K562 (cell line): ENCODE measurements at regions not wholly inside any gene's neighbourhood (a gene's known extent, or its start where the extent isn't known, plus 50 kb on each side); places are given as distances from the start of the nearest gene placed in this dataset.
"Not testable (repeated sequence)": the region's sequence is repeated elsewhere in the genome, so short reads cannot be mapped to it uniquely, and the experiment has no call there.

Experiments used
- ATAC-seq: fragments of 200-7000 bp; cut with Tn5 transposase; 3 replicates; pipeline ENCODE4 v1.9.1; 2020; ENCODE audit warnings: moderate library complexity
- BruUV-seq: library from RNA; stranded (reverse); fragments of 400-500 nt; replicated peaks from 2 replicates; lab custom pipeline; 2021; lab: Mats Ljungman, UMichigan
- CTCF ChIA-PET: fragments of 300-600 bp; formaldehyde crosslinking; extraction: SDS; loops from one replicate; lab custom pipeline; 2021; ENCODE audit warnings: low intra/inter-chr PET ratio; lab: Yijun Ruan, JAX
- POLR2A ChIA-PET: fragments of 300-600, 350-650 bp; sonication (Branson Sonifier 250); formaldehyde crosslinking; extraction: SDS; loops from one replicate; lab custom pipeline; 2021; ENCODE audit warnings: antibody characterized with exemption, inconsistent platforms; lab: Yijun Ruan, JAX
- DNase-seq, 4 experiments: peaks; one replicate each; pipeline versions ENCODE4 v3.0.0 to v3.0.0-alpha.2; 2011 to 2018; ENCODE audit warnings: low spot score in 3 of 4, mixed read lengths in 3 of 4; ENCODE audit errors: extremely low read depth in 1 of 4
- FAIRE-seq: peaks from 2 replicates; lab custom pipeline; 2011; peaks lifted over from hg19 to GRCh38; lab: Jason Lieb, UNC
- H2AFZ ChIP-seq: 2 replicates; pipeline ENCODE4 v1.6.0; 2011; ENCODE audit warnings: low read depth, low read length, control low read depth, inconsistent platforms
- H3K27ac ChIP-seq: fragments of 200-600 bp; 3 replicates; pipeline ENCODE4 v1.8.0; 2011; ENCODE audit warnings: low read depth, mild to moderate bottlenecking, control low read depth, inconsistent platforms, low read length, moderate library complexity, mixed read lengths; ENCODE audit errors: extremely low read depth
- H3K27me3 ChIP-seq, 2 experiments: fragments of 300-600 bp in 1 of 2; 2 replicates in 1 of 2; 3 replicates in 1 of 2; pipeline versions ENCODE4 v1.6.0 to v1.8.0; 2011; ENCODE audit warnings: inconsistent platforms in 2 of 2, low read length in 2 of 2, mild to moderate bottlenecking in 1 of 2, mixed read lengths in 1 of 2, moderate library complexity in 1 of 2; ENCODE audit not compliant: control insufficient read depth in 2 of 2, insufficient read depth in 2 of 2
- H3K36me3 ChIP-seq: fragments of 300-600 bp; 3 replicates; pipeline ENCODE4 v1.8.0; 2011; ENCODE audit warnings: mild to moderate bottlenecking, low read length, inconsistent platforms; ENCODE audit not compliant: control insufficient read depth, insufficient read depth
- H3K4me1 ChIP-seq, 2 experiments: fragments of 200-600 bp in 1 of 2; replicated peaks in 1 of 2; 2 replicates in 1 of 2; 3 replicates in 1 of 2; pipeline versions ENCODE4 v1.5.1 to v1.8.0; 2011; ENCODE audit warnings: inconsistent platforms in 2 of 2, low read length in 2 of 2, mild to moderate bottlenecking in 1 of 2, mixed read lengths in 1 of 2, moderate library complexity in 1 of 2; ENCODE audit not compliant: control insufficient read depth in 2 of 2, insufficient read depth in 2 of 2
- H3K4me2 ChIP-seq: 2 replicates; pipeline ENCODE4 v1.6.1; 2011; ENCODE audit warnings: low read length, control low read depth, inconsistent platforms, mixed read lengths; ENCODE audit not compliant: insufficient read depth
- H3K4me3 ChIP-seq: fragments of 200-600 bp; sonication (generic), shearing (Covaris generic); 2 replicates; pipeline ENCODE4 v1.5.1; 2016; ENCODE audit warnings: control low read depth, inconsistent platforms
- H3K79me2 ChIP-seq: fragments of 200-600 bp; 3 replicates; pipeline ENCODE4 v1.8.0; 2011; ENCODE audit warnings: low read length, inconsistent platforms; ENCODE audit not compliant: control insufficient read depth, insufficient read depth
- H3K9ac ChIP-seq, 2 experiments: 2 replicates each; pipeline versions ENCODE4 v1.6.0 to v1.6.1; 2011; ENCODE audit warnings: low read depth in 2 of 2, low read length in 2 of 2, control low read depth in 1 of 2, inconsistent platforms in 1 of 2, mild to moderate bottlenecking in 1 of 2, mixed read lengths in 1 of 2; ENCODE audit not compliant: insufficient read depth in 1 of 2
- H3K9me1 ChIP-seq: one replicate; pipeline ENCODE4 v1.6.0; 2011; ENCODE audit warnings: inconsistent platforms, mild to moderate bottlenecking, low read length, moderate library complexity; ENCODE audit not compliant: control insufficient read depth, insufficient read depth
- H3K9me3 ChIP-seq: replicated peaks from 2 replicates; pipeline ENCODE4 v1.5.1; 2011; ENCODE audit warnings: low read depth, low read length, inconsistent platforms; ENCODE audit not compliant: control insufficient read depth, insufficient read depth
- H4K20me1 ChIP-seq: replicated peaks from 2 replicates; pipeline ENCODE4 v1.6.1; 2011; ENCODE audit warnings: low read length, inconsistent platforms, mixed read lengths; ENCODE audit not compliant: control insufficient read depth, insufficient read depth
- HMG20B ChIP-seq: fragments of 250-450 bp; sonication (Bioruptor Pico); IDR thresholded peaks from 2 replicates; pipeline ENCODE4 v1.5.0; 2021; ENCODE audit warnings: mild to moderate bottlenecking
- SPI1 ChIP-seq: IDR thresholded peaks from 2 replicates; pipeline ENCODE4 v1.6.1; 2011; ENCODE audit warnings: low read depth, low read length, control low read depth, borderline replicate concordance
- ZNF445 ChIP-seq: fragments of 250-450 bp; sonication (Bioruptor Pico); IDR thresholded peaks from 2 replicates; pipeline ENCODE4 v1.4.0; 2020; ENCODE audit warnings: low read depth, mild to moderate bottlenecking, moderate library complexity
- WGBS: fragments of 100-300 bp; shearing (Covaris generic); methylation state at CpG from one replicate; pipeline ENCODE4 v1.1.6; 2016; ENCODE audit warnings: low coverage, mixed read lengths; ENCODE audit not compliant: insufficient coverage; ENCODE audit errors: missing lambda C conversion rate; 5-methylcytosine and 5-hydroxymethylcytosine counted together
- in situ Hi-C: fragments of 300-500 bp; cut with MboI; formaldehyde crosslinking; loops from 4 replicates; pipeline ENCODE4 v1.15.0; 2018; ENCODE audit warnings: inconsistent platforms, mixed read lengths
- intact Hi-C: fragments of 100-400 bp; cut with micrococcal nuclease; formaldehyde crosslinking; loops from 2 replicates; pipeline ENCODE4 v1.14.2; 2022

DNA sequence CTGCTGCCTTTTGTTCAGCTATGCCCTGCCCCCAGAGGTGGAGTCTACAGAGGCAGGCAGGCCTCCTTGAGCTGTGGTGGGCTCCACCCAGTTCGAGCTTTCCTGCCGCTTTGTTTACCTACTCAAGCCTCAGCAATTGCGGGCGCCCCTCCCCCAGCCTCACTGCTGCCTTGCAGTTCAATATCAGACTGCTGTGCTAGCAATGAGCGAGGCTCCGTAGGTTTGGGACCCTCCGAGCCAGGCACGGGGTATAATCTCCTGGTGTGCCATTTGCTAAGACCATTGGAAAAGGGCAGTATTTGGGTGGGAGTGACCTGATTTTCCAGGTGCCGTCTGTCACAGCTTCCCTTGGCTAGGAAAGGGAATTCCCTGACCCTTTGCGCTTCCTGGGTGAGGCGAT, 51.9 kb downstream of the DIPK2A start:
- 16% methylated on average over 11 of the region's 11 CpGs for WGBS

GRCh38 chr3:144028798-144029411, 57.3 kb downstream of the DIPK2A start:
- H3K27me3 ChIP-seq = no peaks in the 10 kb centered on the region
- TF ChIP-seq SPI1 (peak; percentile 80), ZNF445 (CRISPR knock-in tag) (no peak), HMG20B (CRISPR knock-in tag) (no peak)
- TF ChIP-seq, all 486 proteins: peak for 1
- no TSS peak for BruUV-seq
- ChIA-PET CTCF (no interaction called here), POLR2A (no interaction called here)
- Histone ChIP-seq H3K4me3 (no peak overlapping the region), H3K9me3 (no peaks in the 10 kb centered on the region), H3K9me1 (no peaks in the 10 kb centered on the region), H3K36me3 (no peaks in the 10 kb centered on the region), H2AFZ (no peak overlapping the region), H3K79me2 (no peaks in the 10 kb centered on the region), H3K27ac (no peak overlapping the region), H3K4me2 (no peak overlapping the region), H4K20me1 (no peaks in the 10 kb centered on the region), H3K9ac (no peak overlapping the region), H3K4me1 (no peaks in the 10 kb centered on the region)
- intact Hi-C loops = no loop called here
- 14% methylated on average over 4 of the region's 4 CpGs for WGBS
- in situ Hi-C loops = no loop called here
- no peak for FAIRE-seq
- DNase-seq = no peak
- ATAC-seq = no peak

More for the DNA sequence above, 51.9 kb downstream of the DIPK2A start:
- Histone ChIP-seq H3K4me2 (peak overlapping the region; percentile 46; the same call in 1 of the 2 replicates), H2AFZ (peak overlapping the region; percentile 80)
- H3K79me2 ChIP-seq, H3K27ac ChIP-seq, BruUV-seq, CTCF ChIA-PET, POLR2A ChIA-PET, FAIRE-seq, H3K9ac ChIP-seq, in situ Hi-C loops, ATAC-seq, H3K9me3 ChIP-seq, H3K27me3 ChIP-seq, intact Hi-C loops, H3K9me1 ChIP-seq, H4K20me1 ChIP-seq, H3K36me3 ChIP-seq, H3K4me3 ChIP-seq, H3K4me1 ChIP-seq: not testable (repeated sequence)
- peak in 1 of 4 experiments; percentile 28 for DNase-seq
